ENCODE measurements at regions not wholly inside any gene's neighbourhood (a gene's known extent, or its start where the extent isn't known, plus 50 kb on each side); places are given as distances from the start of the nearest gene placed in this dataset.
"Not testable (repeated sequence)": the region's sequence is repeated elsewhere in the genome, so short reads cannot be mapped to it uniquely, and the experiment has no call there.

GRCh38 chr1:91098299-91098906, 76.6 kb upstream of the ZNF644 start:
- DNase-seq (ENCODE audit: low read depth in 2 of 2) = no peak

- not testable (repeated sequence) for DNase-seq (ENCODE audit: low read depth in 2 of 2)
Observed at GRCh38 chr1:91095321-91095720, 73.5 kb upstream of the ZNF644 start.

GRCh38 chr1:91092503-91092902, 70.7 kb upstream of the ZNF644 start:
- DNase-seq (ENCODE audit: low read depth in 2 of 2) = no peak

DNA sequence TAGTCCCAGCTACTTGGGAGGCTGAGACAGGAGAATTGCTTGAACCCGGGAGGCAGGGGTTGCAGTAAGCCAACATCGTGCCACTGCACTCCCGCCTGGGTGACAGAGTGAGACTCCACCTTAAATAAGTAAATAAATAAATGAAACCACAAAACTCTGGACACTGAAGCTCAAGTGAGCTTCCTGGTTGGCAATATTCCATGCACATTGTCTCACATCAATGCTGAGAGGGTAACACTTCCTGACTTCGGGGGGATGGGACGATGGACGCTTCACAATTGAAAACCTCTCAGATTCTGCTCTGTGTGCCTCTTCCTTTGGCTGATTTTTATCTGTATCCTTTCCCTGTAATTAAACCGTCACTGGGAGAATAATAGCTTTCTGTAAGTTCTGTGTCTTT, 70.0 kb upstream of the ZNF644 start:
- DNase-seq (ENCODE audit: low read depth in 2 of 2) = no peak

GRCh38 chr1:91080650-91081049, 58.8 kb upstream of the ZNF644 start:
- DNase-seq (ENCODE audit: low read depth in 2 of 2) = no peak

DNA sequence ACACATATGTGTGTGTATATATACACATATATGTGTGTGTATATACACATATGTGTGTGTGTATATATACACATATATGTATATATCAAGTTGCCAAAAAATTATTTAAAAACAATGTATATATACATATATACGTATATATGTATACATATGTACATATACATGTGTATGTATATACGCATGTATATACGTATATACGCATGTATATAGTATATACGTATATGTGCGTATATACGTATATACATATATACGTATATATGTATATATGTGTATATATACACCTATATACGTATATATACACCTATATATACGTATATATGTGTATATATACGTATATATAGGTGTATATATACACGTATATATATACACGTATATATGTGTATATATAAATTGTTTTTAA, 57.0 kb upstream of the ZNF644 start:
- DNase-seq (ENCODE audit: low read depth in 2 of 2) = no peak

DNA sequence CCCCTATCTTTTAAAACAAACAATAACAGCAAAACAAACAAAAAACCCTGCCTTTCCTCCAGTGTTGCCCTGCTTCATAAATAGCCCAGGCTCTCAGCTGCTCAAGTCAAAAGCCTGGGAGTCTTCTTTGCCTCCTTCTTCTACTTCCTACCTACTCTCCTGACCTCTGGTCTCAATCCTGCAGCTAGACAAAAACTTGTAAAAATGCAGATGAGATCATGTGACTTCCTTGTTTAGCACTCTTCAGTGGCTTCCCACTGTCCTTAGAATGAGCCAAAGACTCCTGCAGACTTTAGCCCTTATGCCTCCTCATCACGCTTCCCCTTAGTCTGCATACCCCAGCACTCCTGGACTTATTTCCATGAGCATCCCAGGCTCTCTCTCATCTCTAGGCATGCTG, 55.0 kb upstream of the ZNF644 start:
- no peak for DNase-seq (ENCODE audit: low read depth in 2 of 2)

DNA sequence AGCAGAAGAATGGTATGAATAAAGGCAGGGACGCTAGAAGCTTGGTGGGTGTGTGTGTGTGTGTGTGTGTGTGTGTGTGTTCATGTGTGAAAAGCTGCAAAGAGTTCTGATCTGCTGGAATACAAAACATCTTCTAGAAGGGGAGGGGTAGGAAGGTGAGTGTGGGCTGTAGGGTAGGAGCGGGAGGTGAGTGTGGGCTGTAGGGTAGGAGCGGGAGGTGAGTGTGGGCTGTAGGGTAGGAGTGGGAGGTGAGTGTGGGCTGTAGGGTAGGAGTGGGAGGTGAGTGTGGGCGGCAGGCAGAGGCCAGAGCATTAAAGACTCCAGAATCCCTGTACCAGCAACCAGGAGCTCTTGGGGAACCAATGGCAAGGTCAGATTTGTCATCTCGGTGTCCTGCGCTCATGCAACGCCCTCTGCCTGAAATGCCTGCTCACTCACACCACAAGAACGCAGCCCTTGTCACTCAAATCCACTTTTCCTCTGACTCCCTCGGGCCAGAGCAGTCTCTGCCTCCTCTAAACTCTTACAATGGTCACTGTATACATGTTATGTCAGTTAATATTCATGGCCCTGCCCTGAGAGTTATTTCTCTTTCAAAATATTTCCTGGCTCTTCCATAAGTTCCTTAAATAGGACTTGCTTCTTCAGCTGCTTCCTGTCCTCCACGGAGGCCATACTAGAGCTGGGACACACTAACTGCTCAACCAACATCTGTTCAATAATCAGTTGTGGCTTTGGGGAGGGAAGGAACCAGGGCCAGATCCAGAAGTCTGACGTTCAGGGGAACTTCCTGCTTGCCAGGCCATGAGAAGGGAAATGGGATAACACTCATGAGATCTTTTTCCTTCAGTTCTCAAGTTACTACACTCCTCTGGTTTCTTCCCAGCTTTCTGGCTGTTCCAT, 53.6 kb upstream of the ZNF644 start:
- no peak for DNase-seq (ENCODE audit: low read depth in 2 of 2)

- no peak for DNase-seq (ENCODE audit: low read depth in 2 of 2)
Observed at GRCh38 chr1:91073299-91073698, 51.5 kb upstream of the ZNF644 start.

DNA sequence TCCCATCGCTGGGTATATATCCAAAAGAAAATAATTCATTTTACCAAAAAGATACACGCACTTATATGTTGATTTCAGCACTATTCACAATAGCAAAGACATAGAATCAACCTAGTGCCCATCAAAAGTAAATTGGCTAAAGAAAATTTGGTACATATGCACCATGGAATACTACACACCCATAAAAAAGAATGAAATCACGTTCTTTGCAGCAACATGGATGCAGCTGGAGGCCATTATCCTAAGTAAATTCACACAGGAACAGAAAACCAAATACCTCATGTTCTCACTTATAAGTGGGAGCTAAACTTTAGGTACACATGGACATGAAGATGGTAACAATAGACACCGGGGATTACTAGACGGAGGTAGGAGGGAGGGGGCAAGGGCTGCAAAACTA, 50.0 kb upstream of the ZNF644 start:
- DNase-seq (ENCODE audit: low read depth in 2 of 2) = no peak

Measured in stimulated activated CD4-positive, alpha-beta T cell treated with anti-CD3 and anti-CD28 coated beads, Interleukin-1b, Interleukin-23, amount 100 ng/mL, for 4 hours (primary cell).